ENCODE measurements at regions not wholly inside any gene's neighbourhood (a gene's known extent, or its start where the extent isn't known, plus 50 kb on each side); places are given as distances from the start of the nearest gene placed in this dataset.

GRCh38 chr15:58322253-58322652, 109.5 kb upstream of the LIPC start:
- no peak for TF ChIP-seq CTCF (IDR thresholded peaks at IDR 0.05)
- TF ChIP-seq EP300 (IDR thresholded peaks at IDR 0.05), result no peak
- no peak for TF ChIP-seq POLR2A (IDR thresholded peaks at IDR 0.05)
